MM.1S (cell line): ENCODE measurements at regions not wholly inside any gene's neighbourhood (a gene's known extent, or its start where the extent isn't known, plus 50 kb on each side); places are given as distances from the start of the nearest gene placed in this dataset.
"Not testable (repeated sequence)": the region's sequence is repeated elsewhere in the genome, so short reads cannot be mapped to it uniquely, and the experiment has no call there.

Experiments
- DNase-seq: peaks from one replicate; pipeline ENCODE4 v3.0.0-alpha.2; 2015
- H2AFZ ChIP-seq: fragments of 300-600 bp; sonication (generic); 2 replicates; pipeline ENCODE4 v1.6.0; 2016; ENCODE audit warnings: antibody characterized with exemption, low read length
- H3F3A ChIP-seq: fragments of 300-600 bp; sonication (generic); 2 replicates; pipeline ENCODE4 v1.6.1; 2016; ENCODE audit warnings: mild to moderate bottlenecking, antibody characterized with exemption, low read length, moderate library complexity, mixed read lengths; ENCODE audit not compliant: insufficient read depth
- H3K27ac ChIP-seq: fragments of 300-600 bp; sonication (generic); 2 replicates; pipeline ENCODE4 v1.5.1; 2016; ENCODE audit warnings: mild to moderate bottlenecking, low read length
- H3K27me3 ChIP-seq: fragments of 300-600 bp; sonication (generic); replicated peaks from 2 replicates; pipeline ENCODE4 v1.6.0; 2016; ENCODE audit warnings: low read length; ENCODE audit not compliant: insufficient read depth
- H3K36me3 ChIP-seq: fragments of 300-600 bp; sonication (generic); replicated peaks from 2 replicates; pipeline ENCODE4 v1.6.1; 2016; ENCODE audit warnings: mild to moderate bottlenecking, low read length, mixed read lengths; ENCODE audit not compliant: insufficient read depth
- H3K4me1 ChIP-seq: fragments of 300-600 bp; sonication (generic); 2 replicates; pipeline ENCODE4 v1.6.1; 2016; ENCODE audit warnings: low read length, mixed read lengths
- H3K4me2 ChIP-seq: fragments of 300-600 bp; sonication (generic); 2 replicates; pipeline ENCODE4 v1.6.0; 2016; ENCODE audit warnings: low read depth, low read length
- H3K4me3 ChIP-seq: fragments of 300-600 bp; sonication (generic); 2 replicates; pipeline ENCODE4 v1.5.1; 2016; ENCODE audit warnings: low read length, mixed read lengths
- H3K79me2 ChIP-seq: fragments of 300-600 bp; sonication (generic); 2 replicates; pipeline ENCODE4 v1.6.1; 2016; ENCODE audit warnings: mixed run types, low read length, mixed read lengths
- H3K9ac ChIP-seq: fragments of 300-600 bp; sonication (generic); 2 replicates; pipeline ENCODE4 v1.6.1; 2016; ENCODE audit warnings: low read length, mixed read lengths
- H3K9me2 ChIP-seq: fragments of 300-600 bp; sonication (generic); replicated peaks from 2 replicates; pipeline ENCODE4 v1.6.1; 2016; ENCODE audit warnings: mild to moderate bottlenecking, low read length, mixed read lengths; ENCODE audit not compliant: insufficient read depth
- H3K9me3 ChIP-seq: fragments of 300-600 bp; sonication (generic); replicated peaks from 2 replicates; pipeline ENCODE4 v1.6.1; 2016; ENCODE audit warnings: mild to moderate bottlenecking, low read length, mixed read lengths; ENCODE audit not compliant: insufficient read depth
- H4K20me1 ChIP-seq: fragments of 300-600 bp; sonication (generic); 2 replicates; pipeline ENCODE4 v1.6.1; 2016; ENCODE audit warnings: mild to moderate bottlenecking, low read length, moderate library complexity, mixed read lengths; ENCODE audit not compliant: insufficient read depth
- EZH2 ChIP-seq: fragments of 300-600 bp; sonication (generic); optimal IDR thresholded peaks from 2 replicates; pipeline ENCODE3; 2017; ENCODE audit warnings: low read depth, mild to moderate bottlenecking, antibody characterized with exemption, low read length, mixed read lengths
- EZH2phosphoT487 ChIP-seq: fragments of 300-600 bp; sonication (generic); IDR thresholded peaks from 2 replicates; pipeline ENCODE4 v1.6.1; 2018; ENCODE audit warnings: antibody characterized with exemption, low read length
- TF ChIP-seq, protein P1 (sequence below): fragments of 300-600 bp; sonication (generic); IDR thresholded peaks from 2 replicates; pipeline ENCODE4 v1.5.1; 2016; ENCODE audit warnings: antibody characterized with exemption, low read length, mixed read lengths

DNA sequence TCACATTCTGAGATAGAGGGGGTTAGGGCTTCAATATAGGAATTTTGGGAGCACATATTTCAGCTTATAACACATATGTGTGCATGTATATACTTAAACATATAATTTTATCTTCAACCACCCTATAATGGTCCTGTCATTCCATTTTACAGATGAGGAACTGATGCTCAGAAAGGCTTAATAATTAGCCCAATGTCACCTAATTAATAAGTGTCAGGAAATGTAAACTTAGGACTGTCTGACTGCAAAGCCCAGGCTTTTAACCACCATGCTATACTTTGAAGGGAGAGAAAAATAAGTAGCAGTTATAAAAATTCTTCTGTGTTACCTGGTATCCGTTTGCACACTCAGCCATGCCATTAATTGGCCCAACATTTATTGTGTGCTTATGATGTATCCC is 172.6 kb downstream of the SKIDA1 start:
- no peak overlapping the region for H3K9ac ChIP-seq
- H3K36me3 ChIP-seq, result no peaks in the 10 kb centered on the region
- no peaks in the 10 kb centered on the region for H3F3A ChIP-seq
- H3K4me3 ChIP-seq, result no peak overlapping the region
- H4K20me1 ChIP-seq, result no peaks in the 10 kb centered on the region
- no peak overlapping the region for H2AFZ ChIP-seq
- H3K4me2 ChIP-seq, result no peak overlapping the region
- no peaks in the 10 kb centered on the region for H3K79me2 ChIP-seq
- TF ChIP-seq EZH2phosphoT487, result no peak
- TF ChIP-seq, protein P1, sequence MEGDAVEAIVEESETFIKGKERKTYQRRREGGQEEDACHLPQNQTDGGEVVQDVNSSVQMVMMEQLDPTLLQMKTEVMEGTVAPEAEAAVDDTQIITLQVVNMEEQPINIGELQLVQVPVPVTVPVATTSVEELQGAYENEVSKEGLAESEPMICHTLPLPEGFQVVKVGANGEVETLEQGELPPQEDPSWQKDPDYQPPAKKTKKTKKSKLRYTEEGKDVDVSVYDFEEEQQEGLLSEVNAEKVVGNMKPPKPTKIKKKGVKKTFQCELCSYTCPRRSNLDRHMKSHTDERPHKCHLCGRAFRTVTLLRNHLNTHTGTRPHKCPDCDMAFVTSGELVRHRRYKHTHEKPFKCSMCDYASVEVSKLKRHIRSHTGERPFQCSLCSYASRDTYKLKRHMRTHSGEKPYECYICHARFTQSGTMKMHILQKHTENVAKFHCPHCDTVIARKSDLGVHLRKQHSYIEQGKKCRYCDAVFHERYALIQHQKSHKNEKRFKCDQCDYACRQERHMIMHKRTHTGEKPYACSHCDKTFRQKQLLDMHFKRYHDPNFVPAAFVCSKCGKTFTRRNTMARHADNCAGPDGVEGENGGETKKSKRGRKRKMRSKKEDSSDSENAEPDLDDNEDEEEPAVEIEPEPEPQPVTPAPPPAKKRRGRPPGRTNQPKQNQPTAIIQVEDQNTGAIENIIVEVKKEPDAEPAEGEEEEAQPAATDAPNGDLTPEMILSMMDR, result no peak
- no peak for TF ChIP-seq EZH2
- no peaks in the 10 kb centered on the region for H3K9me2 ChIP-seq
- no peaks in the 10 kb centered on the region for H3K4me1 ChIP-seq
- no peaks in the 10 kb centered on the region for H3K27me3 ChIP-seq
- no peaks in the 10 kb centered on the region for H3K9me3 ChIP-seq
- no peak overlapping the region for H3K27ac ChIP-seq
- DNase-seq, result no peak

DNA sequence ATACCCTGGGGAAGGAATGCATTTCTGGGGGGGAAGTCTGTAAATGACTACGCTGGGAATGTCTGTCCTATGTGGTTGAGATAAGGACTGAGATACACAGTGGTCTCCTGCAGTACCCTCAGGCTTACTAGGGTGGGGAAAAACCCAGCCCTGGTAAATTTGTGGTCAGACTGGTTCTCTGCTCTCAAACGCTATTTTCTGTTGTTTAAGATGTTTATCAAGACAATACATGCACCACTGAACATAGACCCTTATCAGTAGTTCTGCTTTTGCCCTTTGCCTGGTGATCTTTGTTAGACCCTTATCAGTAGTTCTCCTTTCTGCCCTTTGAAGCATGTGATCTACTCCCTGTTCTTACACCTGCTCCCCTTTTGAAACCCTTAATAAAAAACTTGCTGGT is 173.9 kb downstream of the SKIDA1 start:
- H3K9me2 ChIP-seq, DNase-seq, H3K27ac ChIP-seq: not testable (repeated sequence)

DNA sequence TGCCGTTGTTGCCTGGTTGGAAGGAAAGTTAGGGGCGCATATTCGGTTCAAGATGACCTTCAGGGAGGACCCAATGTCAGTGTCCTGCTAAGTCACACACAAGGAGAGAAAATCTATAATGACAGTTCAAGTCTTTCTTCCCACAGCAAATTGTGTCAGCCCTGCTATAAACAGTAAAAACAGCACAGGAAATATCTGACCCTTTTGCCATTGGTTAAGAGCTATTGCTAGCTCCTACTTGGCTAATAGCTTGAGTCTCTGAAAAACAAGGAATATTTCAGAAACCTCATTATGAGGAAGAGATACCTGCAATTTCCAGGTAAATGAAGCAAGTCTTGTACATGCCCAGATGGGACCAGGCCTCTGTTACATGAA is 175.6 kb downstream of the SKIDA1 start:
- H3K4me3 ChIP-seq, result no peak overlapping the region
- no peaks in the 10 kb centered on the region for H3K9me3 ChIP-seq
- TF ChIP-seq EZH2 (no peak), EZH2phosphoT487 (no peak)
- TF ChIP-seq, protein P1, result no peak
- no peak overlapping the region for H3K4me2 ChIP-seq
- no peak overlapping the region for H2AFZ ChIP-seq
- no peaks in the 10 kb centered on the region for H3K36me3 ChIP-seq
- no peak overlapping the region for H3K9ac ChIP-seq
- no peak for DNase-seq
- H3K4me1 ChIP-seq, result no peaks in the 10 kb centered on the region
- no peaks in the 10 kb centered on the region for H3K27me3 ChIP-seq
- no peak overlapping the region for H3K27ac ChIP-seq
- H3K79me2 ChIP-seq, result no peaks in the 10 kb centered on the region
- no peaks in the 10 kb centered on the region for H3F3A ChIP-seq
- H4K20me1 ChIP-seq, result no peaks in the 10 kb centered on the region
- H3K9me2 ChIP-seq, result no peaks in the 10 kb centered on the region

More for the DNA sequence above, 173.9 kb downstream of the SKIDA1 start:
- H3K27me3 ChIP-seq, H3K79me2 ChIP-seq, H3K4me1 ChIP-seq, H4K20me1 ChIP-seq, H3K4me3 ChIP-seq, H3F3A ChIP-seq, H3K9ac ChIP-seq, H3K9me3 ChIP-seq, H3K4me2 ChIP-seq, H3K36me3 ChIP-seq, H2AFZ ChIP-seq: not testable (repeated sequence)

DNA sequence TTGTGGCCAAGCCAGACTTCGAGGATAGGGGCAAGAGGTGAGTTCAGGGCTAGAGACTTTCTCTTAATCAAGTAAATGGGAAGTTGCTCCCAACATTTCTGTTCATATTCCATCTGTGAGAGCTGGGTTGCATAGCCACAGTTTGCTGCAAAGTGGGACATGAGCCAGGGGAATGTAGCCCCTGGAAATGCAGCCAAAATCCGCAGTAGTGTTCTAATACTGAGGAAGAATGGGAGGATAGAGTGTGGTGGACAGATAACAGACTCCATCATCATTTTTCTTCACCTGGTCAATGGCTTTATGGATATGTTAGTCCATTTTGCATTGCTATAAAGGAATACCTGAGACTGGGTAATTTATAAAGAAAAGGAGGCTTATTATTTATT is 177.7 kb downstream of the SKIDA1 start:
- Histone ChIP-seq H2AFZ (no peak overlapping the region), H3K9ac (no peak overlapping the region), H3K79me2 (no peaks in the 10 kb centered on the region), H3K4me3 (no peak overlapping the region), H3K4me2 (no peak overlapping the region), H4K20me1 (no peaks in the 10 kb centered on the region), H3K36me3 (no peaks in the 10 kb centered on the region), H3K4me1 (no peaks in the 10 kb centered on the region), H3K27me3 (no peaks in the 10 kb centered on the region), H3K9me3 (no peaks in the 10 kb centered on the region), H3F3A (no peaks in the 10 kb centered on the region), H3K9me2 (no peaks in the 10 kb centered on the region), H3K27ac (no peak overlapping the region)
- no peak for DNase-seq
- TF ChIP-seq, protein P1, result no peak
- TF ChIP-seq EZH2phosphoT487, result no peak
- no peak for TF ChIP-seq EZH2
